Trophoblast cell (in vitro differentiated cells and primary cell): ENCODE measurements at regions not wholly inside any gene's neighbourhood (a gene's known extent, or its start where the extent isn't known, plus 50 kb on each side); places are given as distances from the start of the nearest gene placed in this dataset.

Experiments used
- DNase-seq, 2 donors: peaks; one replicate each; pipeline ENCODE4 v3.0.0-alpha.2; 2016
- H2AFZ ChIP-seq: 2 replicates; pipeline ENCODE4 v1.6.1; 2013; ENCODE audit warnings: low read length, moderate library complexity, mild to moderate bottlenecking; ENCODE audit not compliant: insufficient read depth, poor library complexity
- H2AK5ac ChIP-seq: 2 replicates; pipeline ENCODE4 v1.6.1; 2013; ENCODE audit warnings: mild to moderate bottlenecking, low read length
- H2BK120ac ChIP-seq: 2 replicates; pipeline ENCODE4 v1.6.1; 2013; ENCODE audit warnings: low read length, mild to moderate bottlenecking, moderate library complexity; ENCODE audit not compliant: insufficient read depth, poor library complexity
- H2BK12ac ChIP-seq: 2 replicates; pipeline ENCODE4 v1.6.1; 2013; ENCODE audit warnings: mild to moderate bottlenecking, low read length, moderate library complexity
- H2BK5ac ChIP-seq: 2 replicates; pipeline ENCODE4 v1.6.1; 2013; ENCODE audit warnings: low read length, low read depth, moderate library complexity, mild to moderate bottlenecking; ENCODE audit not compliant: poor library complexity
- H3K14ac ChIP-seq: 2 replicates; pipeline ENCODE4 v1.6.1; 2013; ENCODE audit warnings: mild to moderate bottlenecking, low read length
- H3K18ac ChIP-seq: 2 replicates; pipeline ENCODE4 v1.6.1; 2013; ENCODE audit warnings: mild to moderate bottlenecking, low read length
- H3K23ac ChIP-seq: 2 replicates; pipeline ENCODE4 v1.6.1; 2013; ENCODE audit warnings: low read length
- H3K27ac ChIP-seq: 2 replicates; pipeline ENCODE4 v1.5.1; 2013; ENCODE audit warnings: low read depth, mild to moderate bottlenecking, inconsistent platforms, low read length, moderate library complexity
- H3K27me3 ChIP-seq: 2 replicates; pipeline ENCODE4 v1.6.1; 2013; ENCODE audit warnings: inconsistent platforms, mild to moderate bottlenecking, low read length, moderate library complexity; ENCODE audit not compliant: insufficient read depth
- H3K36me3 ChIP-seq, 2 experiments: 1 replicate in 1 of 2; 2 replicates in 1 of 2; pipeline ENCODE4 v1.6.1; 2013; ENCODE audit warnings: low read length in 2 of 2, mild to moderate bottlenecking in 2 of 2, moderate library complexity in 1 of 2; ENCODE audit not compliant: insufficient read depth in 2 of 2, control insufficient read depth in 1 of 2
- H3K4ac ChIP-seq: 2 replicates; pipeline ENCODE4 v1.6.1; 2013; ENCODE audit warnings: low read depth, mild to moderate bottlenecking, low read length, moderate library complexity
- H3K4me1 ChIP-seq, 2 experiments: 1 replicate in 1 of 2; 2 replicates in 1 of 2; pipeline ENCODE4 v1.6.1; 2013; ENCODE audit warnings: low read length in 2 of 2, mild to moderate bottlenecking in 2 of 2, moderate library complexity in 1 of 2; ENCODE audit not compliant: insufficient read depth in 2 of 2, control insufficient read depth in 1 of 2
- H3K4me2 ChIP-seq: 2 replicates; pipeline ENCODE4 v1.6.1; 2013; ENCODE audit warnings: inconsistent platforms, mild to moderate bottlenecking, low read length, moderate library complexity
- H3K4me3 ChIP-seq: 2 replicates; pipeline ENCODE4 v1.5.1; 2013; ENCODE audit warnings: mild to moderate bottlenecking, low read depth, low read length, inconsistent platforms
- H3K79me1 ChIP-seq: one replicate; pipeline ENCODE4 v1.6.1; 2013; ENCODE audit warnings: low read length
- H3K79me2 ChIP-seq: 2 replicates; pipeline ENCODE4 v1.6.1; 2013; ENCODE audit warnings: low read length, mild to moderate bottlenecking; ENCODE audit not compliant: control insufficient read depth, insufficient read depth, poor library complexity
- H3K9ac ChIP-seq: 2 replicates; pipeline ENCODE4 v1.6.1; 2013; ENCODE audit warnings: mild to moderate bottlenecking, low read length
- H3K9me3 ChIP-seq: 2 replicates; pipeline ENCODE4 v1.6.1; 2013; ENCODE audit warnings: low read depth, mild to moderate bottlenecking, control low read depth, inconsistent platforms, low read length; ENCODE audit not compliant: insufficient read depth
- H4K12ac ChIP-seq: 2 replicates; pipeline ENCODE4 v1.6.1; 2013; ENCODE audit warnings: low read depth, mild to moderate bottlenecking, low read length, moderate library complexity
- H4K8ac ChIP-seq: 2 replicates; pipeline ENCODE4 v1.6.1; 2013; ENCODE audit warnings: low read depth, mild to moderate bottlenecking, low read length, moderate library complexity
- H4K91ac ChIP-seq: one replicate; pipeline ENCODE4 v1.6.1; 2013; ENCODE audit warnings: low read depth, mild to moderate bottlenecking, low read length, moderate library complexity
- WGBS: extraction: QIAGEN DNeasy Blood & Tissue Kit; methylation state at CpG from one replicate; pipeline ENCODE4 v1.1.7; 2013; ENCODE audit warnings: missing lambda C conversion rate; ENCODE audit not compliant: insufficient read length, insufficient coverage; ENCODE audit errors: extremely low coverage; 5-methylcytosine and 5-hydroxymethylcytosine counted together

- DNase-seq, result no peak
- H2BK120ac ChIP-seq, result no peak overlapping the region
- no peaks in the 10 kb centered on the region for H3K27me3 ChIP-seq
- WGBS, result no CpG with 5 or more reads among the region's 5 CpGs
- H3K4me3 ChIP-seq, result no peak overlapping the region
- no peaks in the 10 kb centered on the region for H3K79me1 ChIP-seq
- no peak overlapping the region for H4K8ac ChIP-seq
- no peaks in the 10 kb centered on the region for H3K79me2 ChIP-seq
- H4K12ac ChIP-seq, result no peak overlapping the region
- H2AFZ ChIP-seq, result no peak overlapping the region
- no peak overlapping the region for H3K4me2 ChIP-seq
- no peak overlapping the region for H3K9ac ChIP-seq
- no peaks in the 10 kb centered on the region for H3K4me1 ChIP-seq
- H3K27ac ChIP-seq, result no peak overlapping the region
- H2BK12ac ChIP-seq, result no peak overlapping the region
- H3K23ac ChIP-seq, result no peak overlapping the region
- no peaks in the 10 kb centered on the region for H3K9me3 ChIP-seq
- H3K4ac ChIP-seq, result no peak overlapping the region
- no peak overlapping the region for H2AK5ac ChIP-seq
- H4K91ac ChIP-seq, result no peak overlapping the region
- H3K36me3 ChIP-seq, result no peaks in the 10 kb centered on the region
- H3K14ac ChIP-seq, result no peak overlapping the region
- no peak overlapping the region for H3K18ac ChIP-seq
- H2BK5ac ChIP-seq, result no peak overlapping the region
These were observed 81.9 kb upstream of the TMLHE start for GRCh38 chrX:155694649-155695048.

- H2BK120ac ChIP-seq, result no peak overlapping the region
- H2AFZ ChIP-seq, result no peak overlapping the region
- no peaks in the 10 kb centered on the region for H3K36me3 ChIP-seq
- no peak overlapping the region for H4K8ac ChIP-seq
- no peak overlapping the region for H2AK5ac ChIP-seq
- no peak overlapping the region for H3K4me2 ChIP-seq
- H3K9ac ChIP-seq, result no peak overlapping the region
- H4K91ac ChIP-seq, result no peak overlapping the region
- no CpG with 5 or more reads among the region's 2 CpGs for WGBS
- H3K4ac ChIP-seq, result no peak overlapping the region
- H3K23ac ChIP-seq, result no peak overlapping the region
- no peak overlapping the region for H2BK12ac ChIP-seq
- H3K14ac ChIP-seq, result no peak overlapping the region
- no peaks in the 10 kb centered on the region for H3K9me3 ChIP-seq
- H3K27me3 ChIP-seq, result no peaks in the 10 kb centered on the region
- H3K79me1 ChIP-seq, result no peaks in the 10 kb centered on the region
- no peaks in the 10 kb centered on the region for H3K4me1 ChIP-seq
- no peak overlapping the region for H3K4me3 ChIP-seq
- H3K79me2 ChIP-seq, result no peaks in the 10 kb centered on the region
- DNase-seq, result no peak
- H3K27ac ChIP-seq, result no peak overlapping the region
- no peak overlapping the region for H2BK5ac ChIP-seq
- no peak overlapping the region for H3K18ac ChIP-seq
- no peak overlapping the region for H4K12ac ChIP-seq
These were observed 70.1 kb upstream of the TMLHE start for GRCh38 chrX:155682834-155683233.

GRCh38 chrX:155679715-155680114 is 67.0 kb upstream of the TMLHE start:
- Histone ChIP-seq H3K14ac (no peak overlapping the region), H3K27me3 (no peaks in the 10 kb centered on the region), H2BK12ac (no peak overlapping the region), H3K79me2 (no peaks in the 10 kb centered on the region), H4K91ac (no peak overlapping the region), H3K9me3 (no peaks in the 10 kb centered on the region), H2AFZ (no peak overlapping the region), H3K9ac (no peak overlapping the region), H2BK120ac (no peak overlapping the region), H3K4me1 (no peaks in the 10 kb centered on the region), H3K36me3 (no peaks in the 10 kb centered on the region), H3K27ac (no peak overlapping the region), H3K23ac (no peak overlapping the region), H2BK5ac (no peak overlapping the region), H3K4ac (no peak overlapping the region), H3K4me3 (no peak overlapping the region), H4K12ac (no peak overlapping the region), H2AK5ac (no peak overlapping the region), H3K4me2 (no peak overlapping the region), H3K18ac (no peak overlapping the region), H3K79me1 (no peaks in the 10 kb centered on the region), H4K8ac (no peak overlapping the region)
- DNase-seq, result no peak
- no CpG with 5 or more reads among the region's 4 CpGs for WGBS

- no peak overlapping the region for H2BK120ac ChIP-seq
- H3K4ac ChIP-seq, result no peak overlapping the region
- H3K9ac ChIP-seq, result no peak overlapping the region
- no peaks in the 10 kb centered on the region for H3K79me1 ChIP-seq
- no peaks in the 10 kb centered on the region for H3K9me3 ChIP-seq
- no peak overlapping the region for H3K4me2 ChIP-seq
- H3K18ac ChIP-seq, result no peak overlapping the region
- DNase-seq, result no peak
- no peak overlapping the region for H2BK12ac ChIP-seq
- H3K4me1 ChIP-seq, result no peaks in the 10 kb centered on the region
- no peak overlapping the region for H3K27ac ChIP-seq
- H3K4me3 ChIP-seq, result no peak overlapping the region
- no peaks in the 10 kb centered on the region for H3K79me2 ChIP-seq
- H4K12ac ChIP-seq, result no peak overlapping the region
- no peak overlapping the region for H4K8ac ChIP-seq
- H3K36me3 ChIP-seq, result no peaks in the 10 kb centered on the region
- no peaks in the 10 kb centered on the region for H3K27me3 ChIP-seq
- H2AFZ ChIP-seq, result no peak overlapping the region
- H3K23ac ChIP-seq, result no peak overlapping the region
- H2AK5ac ChIP-seq, result no peak overlapping the region
- H2BK5ac ChIP-seq, result no peak overlapping the region
- no peak overlapping the region for H3K14ac ChIP-seq
- no peak overlapping the region for H4K91ac ChIP-seq
These were observed 60.6 kb upstream of the TMLHE start for GRCh38 chrX:155673338-155673737.

DNA sequence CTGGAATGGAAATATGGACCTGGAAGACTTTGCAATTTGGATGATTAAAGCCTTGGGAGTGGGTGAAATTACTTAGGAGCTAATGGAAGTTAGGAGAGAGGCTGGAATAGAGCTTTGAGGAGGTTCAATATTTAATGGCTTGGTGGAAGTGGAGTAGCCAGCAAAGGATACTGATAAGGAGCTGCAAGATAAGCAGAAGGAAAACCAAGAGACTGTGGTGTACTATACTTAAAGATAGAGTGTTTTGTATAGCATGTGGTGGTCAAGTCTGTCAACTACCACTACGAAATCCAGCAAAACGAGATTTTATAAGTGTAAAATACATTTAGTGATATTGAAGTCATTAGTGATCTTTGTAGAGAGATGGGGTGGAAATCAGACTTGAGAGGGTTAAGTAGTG is 54.0 kb upstream of the TMLHE start:
- H3K4me3 ChIP-seq, result no peak overlapping the region
- H3K23ac ChIP-seq, result no peak overlapping the region
- H3K79me1 ChIP-seq, result no peaks in the 10 kb centered on the region
- H3K18ac ChIP-seq, result no peak overlapping the region
- no peaks in the 10 kb centered on the region for H3K4me1 ChIP-seq
- no peaks in the 10 kb centered on the region for H3K36me3 ChIP-seq
- no peak overlapping the region for H2AFZ ChIP-seq
- WGBS, result no CpG with 5 or more reads among the region's 2 CpGs
- no peak overlapping the region for H4K12ac ChIP-seq
- H2BK120ac ChIP-seq, result no peak overlapping the region
- H4K8ac ChIP-seq, result no peak overlapping the region
- no peaks in the 10 kb centered on the region for H3K27me3 ChIP-seq
- H2BK5ac ChIP-seq, result no peak overlapping the region
- no peak overlapping the region for H3K27ac ChIP-seq
- H3K4ac ChIP-seq, result no peak overlapping the region
- no peak for DNase-seq
- no peak overlapping the region for H2AK5ac ChIP-seq
- no peak overlapping the region for H3K4me2 ChIP-seq
- H4K91ac ChIP-seq, result no peak overlapping the region
- H3K9ac ChIP-seq, result no peak overlapping the region
- H3K79me2 ChIP-seq, result no peaks in the 10 kb centered on the region
- no peak overlapping the region for H2BK12ac ChIP-seq
- H3K9me3 ChIP-seq, result no peaks in the 10 kb centered on the region
- H3K14ac ChIP-seq, result no peak overlapping the region
